ENCODE measurements at regions not wholly inside any gene's neighbourhood (a gene's known extent, or its start where the extent isn't known, plus 50 kb on each side); places are given as distances from the start of the nearest gene placed in this dataset.

DNA sequence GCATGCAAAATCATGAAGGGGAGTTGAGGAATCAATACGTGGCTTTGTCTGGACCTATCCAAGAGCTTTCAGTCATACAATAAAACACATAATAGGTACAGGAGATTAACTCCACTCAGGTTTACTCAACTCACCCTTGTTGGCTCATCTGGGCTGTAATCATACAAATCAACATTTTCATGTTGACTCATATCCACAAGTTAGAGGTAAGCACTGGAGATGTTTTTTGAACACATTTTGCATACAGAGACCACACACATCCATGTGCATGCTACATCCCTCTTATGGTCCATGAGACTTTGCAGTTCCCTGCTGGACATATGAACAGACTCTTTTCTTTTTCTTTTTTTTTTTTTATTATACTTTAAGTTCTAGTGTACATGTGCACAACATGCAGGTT lies 336.9 kb upstream of the PIK3C3 start:
- TF ChIP-seq CTCF (IDR thresholded peaks at IDR 0.05; ENCODE audit: insufficient read depth, low read length, poor library complexity, severe bottlenecking) (no peak), EZH2phosphoT487 (conservative IDR thresholded peaks at IDR 0.05; ENCODE audit: low read length) (no peak)

Data from SU-DHL-6 (cell line).